A673 (cell line): ENCODE measurements at regions not wholly inside any gene's neighbourhood (a gene's known extent, or its start where the extent isn't known, plus 50 kb on each side); places are given as distances from the start of the nearest gene placed in this dataset.

ENCODE experiments used
- EZH2 ChIP-seq: fragments of 200-600 bp; sonication (generic); IDR thresholded peaks from 2 replicates; pipeline ENCODE4 v1.6.1; 2017; ENCODE audit warnings: borderline replicate concordance, low read depth, mild to moderate bottlenecking, mixed read lengths, antibody characterized with exemption, low read length; ENCODE audit not compliant: poor library complexity, severe bottlenecking
- TF ChIP-seq, protein P1 (sequence below): fragments of 300-800, 200-600 bp; sonication (generic); conservative IDR thresholded peaks from 2 replicates; pipeline ENCODE4 v1.5.1; 2017; ENCODE audit warnings: low read depth, mild to moderate bottlenecking, antibody characterized with exemption, low read length, moderate library complexity, mixed read lengths

DNA sequence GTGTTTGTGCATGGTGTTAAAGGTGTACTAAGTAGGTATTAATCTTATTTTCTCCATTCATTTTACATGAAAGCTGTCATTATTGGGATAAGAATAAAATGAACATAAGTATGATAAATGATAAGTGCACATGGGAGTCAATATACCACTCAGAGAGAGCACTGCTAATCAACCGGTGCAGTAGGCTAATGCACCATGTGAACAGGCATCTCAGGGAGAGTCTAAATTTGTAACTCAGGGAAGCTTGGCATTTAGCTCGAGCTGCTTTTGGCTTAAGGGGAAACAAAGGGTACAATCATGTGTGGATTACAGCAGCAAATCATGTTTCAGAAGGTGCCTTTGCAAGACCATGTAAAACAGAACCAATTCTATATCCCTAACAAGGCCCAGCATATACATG, 127.4 kb downstream of the MGST1 start:
- TF ChIP-seq, protein P1, sequence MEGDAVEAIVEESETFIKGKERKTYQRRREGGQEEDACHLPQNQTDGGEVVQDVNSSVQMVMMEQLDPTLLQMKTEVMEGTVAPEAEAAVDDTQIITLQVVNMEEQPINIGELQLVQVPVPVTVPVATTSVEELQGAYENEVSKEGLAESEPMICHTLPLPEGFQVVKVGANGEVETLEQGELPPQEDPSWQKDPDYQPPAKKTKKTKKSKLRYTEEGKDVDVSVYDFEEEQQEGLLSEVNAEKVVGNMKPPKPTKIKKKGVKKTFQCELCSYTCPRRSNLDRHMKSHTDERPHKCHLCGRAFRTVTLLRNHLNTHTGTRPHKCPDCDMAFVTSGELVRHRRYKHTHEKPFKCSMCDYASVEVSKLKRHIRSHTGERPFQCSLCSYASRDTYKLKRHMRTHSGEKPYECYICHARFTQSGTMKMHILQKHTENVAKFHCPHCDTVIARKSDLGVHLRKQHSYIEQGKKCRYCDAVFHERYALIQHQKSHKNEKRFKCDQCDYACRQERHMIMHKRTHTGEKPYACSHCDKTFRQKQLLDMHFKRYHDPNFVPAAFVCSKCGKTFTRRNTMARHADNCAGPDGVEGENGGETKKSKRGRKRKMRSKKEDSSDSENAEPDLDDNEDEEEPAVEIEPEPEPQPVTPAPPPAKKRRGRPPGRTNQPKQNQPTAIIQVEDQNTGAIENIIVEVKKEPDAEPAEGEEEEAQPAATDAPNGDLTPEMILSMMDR: no peak
- no peak for TF ChIP-seq EZH2
